ENCODE measurements at regions not wholly inside any gene's neighbourhood (a gene's known extent, or its start where the extent isn't known, plus 50 kb on each side); places are given as distances from the start of the nearest gene placed in this dataset.

DNA sequence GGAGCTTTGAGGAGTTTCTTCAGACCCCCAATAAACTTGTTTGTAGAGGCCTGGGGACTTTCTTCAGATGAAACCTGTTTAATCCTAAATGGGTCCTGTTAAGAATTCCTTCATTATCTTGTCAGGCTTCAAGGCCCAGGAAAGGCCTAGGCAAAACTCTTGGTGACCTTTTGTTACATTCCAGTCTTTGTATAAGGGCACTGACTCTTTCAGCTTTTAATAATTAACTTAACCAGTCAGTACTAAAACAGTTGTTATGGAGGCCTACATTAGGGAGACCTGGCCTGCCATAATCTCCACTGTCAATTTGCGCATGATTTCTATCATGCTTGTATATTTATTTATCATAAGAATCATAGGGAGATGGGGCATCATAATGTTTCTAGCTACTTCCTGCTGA is 110.2 kb downstream of the FCRL5 start:
- TF ChIP-seq CTCF (conservative IDR thresholded peaks at IDR 0.05 in 1 of 2, IDR thresholded peaks at IDR 0.05 in 1 of 2; ENCODE audit: low read depth in 1 of 2, low read length in 2 of 2): no peak
- no peak for TF ChIP-seq EZH2 (IDR thresholded peaks at IDR 0.05; ENCODE audit: low read length, missing control alignments)

Measured in fibroblast of lung (primary cell).